Activated T-helper 1 cell treated with anti-CD3 and anti-CD28 coated beads, Interleukin-12 subunit alpha, Interleukin-12 subunit beta, Interleukin-2, Interleukin-4 antibody, amounts not matched to agents 30 ng/mL and 10 ng/mL and 1 ng/mL, durations not matched to agents 14 hours and 24 hours and 36 hours (primary cell): ENCODE measurements at regions not wholly inside any gene's neighbourhood (a gene's known extent, or its start where the extent isn't known, plus 50 kb on each side); places are given as distances from the start of the nearest gene placed in this dataset.
"Not testable (repeated sequence)": the region's sequence is repeated elsewhere in the genome, so short reads cannot be mapped to it uniquely, and the experiment has no call there.

Experiments
- DNase-seq: peaks from one replicate; pipeline ENCODE4 v3.0.0; 2021; ENCODE audit warnings: low spot score
- H3K27ac Mint-ChIP-seq: one replicate; pipeline ENCODE4 v1.8.0; 2021; ENCODE audit warnings: mild to moderate bottlenecking, mixed read lengths
- H3K27me3 Mint-ChIP-seq: one replicate; pipeline ENCODE4 v1.8.0; 2022; ENCODE audit warnings: mild to moderate bottlenecking, moderate library complexity, mixed read lengths; ENCODE audit not compliant: insufficient read depth
- H3K36me3 Mint-ChIP-seq: one replicate; pipeline ENCODE4 v1.8.0; 2021; ENCODE audit warnings: low read depth, mixed read lengths
- H3K4me1 Mint-ChIP-seq: one replicate; pipeline ENCODE4 v1.8.0; 2021; ENCODE audit warnings: low read depth, mixed read lengths
- H3K4me3 Mint-ChIP-seq: one replicate; pipeline ENCODE4 v1.8.0; 2021; ENCODE audit warnings: mild to moderate bottlenecking, moderate library complexity, mixed read lengths
- H3K9me3 Mint-ChIP-seq: one replicate; pipeline ENCODE4 v1.8.0; 2021; ENCODE audit warnings: mixed read lengths
- intact Hi-C: fragments of 100-400 bp; cut with micrococcal nuclease; formaldehyde crosslinking; loops from one replicate; pipeline ENCODE4 v1.15.1; 2024

DNA sequence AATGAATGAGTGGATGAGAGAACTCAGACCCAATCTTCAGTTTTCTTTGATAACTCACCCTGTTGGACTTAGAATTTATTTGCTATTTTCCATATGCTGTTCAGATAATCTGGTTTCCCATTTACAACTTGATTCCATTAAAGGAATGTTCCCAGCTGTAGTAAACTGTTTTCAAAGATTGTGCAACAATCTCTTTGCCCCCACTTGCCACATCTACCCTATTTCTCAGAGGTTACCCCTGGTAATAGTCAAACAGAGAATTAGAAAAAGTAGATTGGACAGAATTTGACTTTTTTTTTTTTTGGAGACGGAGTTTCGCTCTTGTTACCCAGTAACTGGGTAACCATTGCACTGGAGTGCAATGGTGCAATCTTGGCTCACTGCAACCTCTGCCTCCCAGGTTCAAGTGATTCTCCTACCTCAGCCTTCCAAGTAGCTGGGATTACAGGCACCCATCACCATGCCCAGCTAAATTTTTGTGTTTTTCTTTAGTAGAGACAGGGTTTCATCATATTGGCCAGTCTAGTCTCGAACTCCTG lies 93.4 kb upstream of the SIX2 start:
- H3K4me3 Mint-ChIP-seq = no peak overlapping the region
- no peaks in the 10 kb centered on the region for H3K36me3 Mint-ChIP-seq
- no peak overlapping the region for H3K27ac Mint-ChIP-seq
- H3K9me3 Mint-ChIP-seq = no peaks in the 10 kb centered on the region
- no peaks in the 10 kb centered on the region for H3K4me1 Mint-ChIP-seq
- DNase-seq = no peak
- peaks cover 18% of the 10 kb centered on the region for H3K27me3 Mint-ChIP-seq
- intact Hi-C loops = no loop called here

DNA sequence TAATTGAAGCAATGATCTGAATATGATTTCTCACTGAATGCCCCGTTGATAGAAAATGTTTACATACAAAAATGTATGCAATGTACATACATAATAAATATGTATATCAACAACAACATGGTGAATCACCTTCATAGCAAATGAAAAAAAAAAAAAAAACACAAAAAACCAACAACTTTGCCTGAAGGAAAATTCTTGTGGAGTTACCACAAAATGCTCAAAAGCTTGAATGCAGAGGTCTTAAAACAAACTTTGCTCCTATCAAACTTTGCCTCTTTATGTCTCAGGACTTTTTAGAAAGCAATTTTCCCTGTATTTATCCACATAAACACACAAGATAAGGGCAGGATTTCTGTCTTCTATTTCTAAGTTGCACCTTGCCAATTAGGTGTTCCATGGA lies 92.9 kb upstream of the SIX2 start:
- Mint-ChIP-seq H3K27ac (no peak overlapping the region), H3K4me1 (no peaks in the 10 kb centered on the region), H3K9me3 (no peaks in the 10 kb centered on the region), H3K4me3 (no peak overlapping the region), H3K36me3 (no peaks in the 10 kb centered on the region), H3K27me3 (peaks cover 18% of the 10 kb centered on the region)
- intact Hi-C loops = no loop called here
- no peak for DNase-seq

DNA sequence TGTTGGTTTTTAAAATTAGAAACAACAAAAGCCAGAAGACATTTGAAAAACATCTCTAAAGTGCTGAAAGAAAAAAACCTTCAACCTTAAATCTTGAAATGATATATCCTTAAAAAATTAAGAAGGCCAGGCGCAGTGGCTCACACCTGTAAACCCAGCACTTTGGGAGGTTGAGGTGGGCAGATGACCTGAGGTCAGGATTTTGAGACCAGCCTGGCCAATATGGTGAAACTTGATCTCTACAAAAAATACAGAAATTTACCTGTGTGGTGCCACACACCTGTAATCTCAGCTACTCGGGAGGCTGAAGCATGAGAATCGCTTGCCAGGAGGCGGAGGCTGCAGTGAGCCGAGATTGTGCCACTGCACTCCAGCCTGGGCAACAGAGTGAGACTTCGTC lies 87.7 kb upstream of the SIX2 start:
- Mint-ChIP-seq H3K4me1 (no peaks in the 10 kb centered on the region), H3K27ac (no peak overlapping the region), H3K9me3 (no peaks in the 10 kb centered on the region), H3K36me3 (no peaks in the 10 kb centered on the region), H3K27me3 (peaks cover 28% of the 10 kb centered on the region), H3K4me3 (no peak overlapping the region)
- intact Hi-C loops = no loop called here
- no peak for DNase-seq

DNA sequence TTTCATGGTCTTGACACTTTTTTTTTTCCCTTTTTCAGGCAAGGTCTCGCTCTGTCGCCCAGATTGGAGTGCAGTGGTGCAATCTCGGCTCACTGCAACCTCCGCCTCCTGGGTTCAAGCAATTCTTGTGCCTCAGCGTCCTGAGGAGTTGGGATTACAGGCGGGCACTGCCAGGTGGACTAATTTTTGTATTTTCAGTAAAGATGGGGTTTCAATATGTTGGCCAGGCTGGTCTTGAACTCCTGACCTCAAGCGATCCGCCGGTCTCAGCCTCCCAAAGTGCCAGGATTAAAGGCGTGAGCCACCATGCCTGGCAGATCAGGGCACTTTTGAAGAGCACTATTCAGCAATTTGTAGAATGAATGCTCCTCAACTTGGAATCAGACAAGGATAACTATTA lies 86.8 kb upstream of the SIX2 start:
- H3K4me1 Mint-ChIP-seq, DNase-seq, intact Hi-C loops, H3K27ac Mint-ChIP-seq, H3K9me3 Mint-ChIP-seq, H3K4me3 Mint-ChIP-seq, H3K36me3 Mint-ChIP-seq: not testable (repeated sequence)
- H3K27me3 Mint-ChIP-seq = peaks cover 28% of the 10 kb centered on the region

DNA sequence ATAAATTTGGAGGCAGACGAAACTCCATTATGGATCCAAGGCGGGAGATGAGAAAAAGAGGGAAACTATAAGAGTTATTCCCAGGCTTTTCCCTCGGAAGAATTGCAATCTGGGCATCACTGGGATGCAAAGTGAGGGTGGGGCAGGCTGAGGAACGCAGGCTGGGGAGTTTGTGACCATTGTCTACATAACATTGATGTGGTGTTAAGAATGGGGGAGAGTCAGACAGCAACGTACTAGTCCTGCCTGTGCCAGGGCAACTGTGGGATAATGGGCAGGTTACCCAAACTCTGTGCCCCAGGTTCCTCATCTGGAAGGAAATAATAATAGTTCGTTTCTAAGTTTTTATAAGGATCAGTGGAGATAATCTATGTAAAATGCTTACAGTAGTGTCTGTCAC lies 84.4 kb upstream of the SIX2 start:
- Mint-ChIP-seq H3K27me3 (peaks cover 18% of the 10 kb centered on the region), H3K4me1 (no peaks in the 10 kb centered on the region), H3K27ac (no peak overlapping the region), H3K4me3 (no peak overlapping the region), H3K9me3 (no peaks in the 10 kb centered on the region), H3K36me3 (no peaks in the 10 kb centered on the region)
- DNase-seq = no peak
- intact Hi-C loops = no loop called here

DNA sequence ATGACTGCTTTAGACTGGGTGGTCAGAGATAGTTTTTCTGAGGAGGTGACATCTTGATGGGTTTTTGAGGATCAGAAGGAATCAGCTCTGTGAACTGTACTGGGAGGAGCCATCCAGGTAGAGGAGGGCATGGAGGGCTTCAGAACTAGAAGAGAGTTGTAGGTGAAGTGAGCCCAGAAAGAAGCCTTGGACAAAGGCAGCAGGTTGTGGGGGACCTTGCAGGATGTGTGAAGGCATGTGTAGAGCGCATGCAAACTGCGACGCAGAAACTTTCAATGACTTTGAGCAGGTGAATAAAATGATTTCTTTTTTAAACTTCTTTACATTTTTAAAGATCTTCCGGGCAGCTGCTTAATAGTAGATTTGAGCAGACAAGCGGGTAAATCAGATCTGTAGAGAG lies 83.9 kb upstream of the SIX2 start:
- no peak overlapping the region for H3K4me3 Mint-ChIP-seq
- intact Hi-C loops = no loop called here

DNA sequence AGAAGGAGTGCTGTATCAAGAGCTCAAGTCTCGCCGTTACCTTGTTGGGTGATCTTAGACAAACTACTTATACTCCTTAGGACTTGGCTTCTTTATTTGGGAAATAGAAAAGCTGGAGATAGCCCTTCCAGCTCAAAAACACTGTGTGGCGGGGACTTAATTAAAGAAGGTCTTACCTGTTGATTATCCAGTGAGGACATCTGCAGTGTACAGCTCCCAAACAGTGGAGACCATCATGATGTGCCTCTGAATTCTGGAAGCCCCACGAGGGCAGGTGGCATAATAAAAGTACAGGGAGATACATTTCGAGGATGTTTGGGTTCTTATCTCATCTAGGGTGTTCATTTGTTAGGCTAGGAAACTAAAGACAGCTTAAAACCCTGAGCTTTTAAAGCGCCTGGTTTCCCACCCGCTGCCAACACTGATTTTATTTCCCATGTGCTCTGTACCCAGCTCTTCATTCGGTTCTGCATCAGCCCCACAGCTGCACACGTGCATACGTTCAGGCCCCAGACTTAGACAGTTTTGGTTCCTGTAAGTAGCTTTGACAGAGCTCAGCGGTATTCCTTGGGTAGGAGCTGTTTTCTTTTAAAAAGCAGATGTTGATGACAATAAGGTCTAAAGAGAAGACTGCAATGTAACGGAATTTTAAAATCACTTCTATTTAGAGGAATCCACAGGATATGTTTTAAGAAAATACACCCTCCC lies 80.5 kb upstream of the SIX2 start:
- no peaks in the 10 kb centered on the region for H3K36me3 Mint-ChIP-seq
- no peak for DNase-seq
- H3K9me3 Mint-ChIP-seq = no peaks in the 10 kb centered on the region
- H3K4me1 Mint-ChIP-seq = no peaks in the 10 kb centered on the region
- intact Hi-C loops = no loop called here
- no peak overlapping the region for H3K27ac Mint-ChIP-seq
- H3K4me3 Mint-ChIP-seq = no peak overlapping the region
- H3K27me3 Mint-ChIP-seq = peaks cover 9% of the 10 kb centered on the region

More for the DNA sequence above, 83.9 kb upstream of the SIX2 start:
- Mint-ChIP-seq H3K27me3 (peaks cover 17% of the 10 kb centered on the region), H3K4me1 (no peaks in the 10 kb centered on the region), H3K9me3 (no peaks in the 10 kb centered on the region), H3K36me3 (no peaks in the 10 kb centered on the region), H3K27ac (no peak overlapping the region)
- no peak for DNase-seq

DNA sequence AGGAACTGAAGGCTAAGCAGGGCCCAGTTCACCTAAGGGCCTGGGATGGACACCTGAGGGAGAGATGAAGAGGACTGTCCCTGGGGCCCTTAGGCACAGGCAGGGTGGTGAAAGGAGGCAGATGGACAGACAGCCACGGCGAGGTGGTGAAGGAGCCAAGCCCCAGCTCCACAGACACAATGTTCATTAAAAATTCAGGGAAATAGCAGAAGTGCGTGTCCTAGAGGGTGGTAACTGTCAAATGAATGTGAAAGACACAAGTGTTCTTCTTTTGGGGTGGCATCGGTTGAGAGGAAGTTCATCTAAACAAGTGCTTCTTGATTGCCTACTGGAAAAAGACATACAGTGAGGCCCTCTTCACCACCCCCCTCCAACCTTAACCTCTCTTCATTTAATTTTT lies 76.2 kb upstream of the SIX2 start:
- intact Hi-C loops = no loop called here
- Mint-ChIP-seq H3K4me3 (no peak overlapping the region), H3K27ac (no peak overlapping the region), H3K4me1 (no peaks in the 10 kb centered on the region), H3K27me3 (peaks cover 2% of the 10 kb centered on the region), H3K36me3 (no peaks in the 10 kb centered on the region), H3K9me3 (no peaks in the 10 kb centered on the region)
- no peak for DNase-seq

DNA sequence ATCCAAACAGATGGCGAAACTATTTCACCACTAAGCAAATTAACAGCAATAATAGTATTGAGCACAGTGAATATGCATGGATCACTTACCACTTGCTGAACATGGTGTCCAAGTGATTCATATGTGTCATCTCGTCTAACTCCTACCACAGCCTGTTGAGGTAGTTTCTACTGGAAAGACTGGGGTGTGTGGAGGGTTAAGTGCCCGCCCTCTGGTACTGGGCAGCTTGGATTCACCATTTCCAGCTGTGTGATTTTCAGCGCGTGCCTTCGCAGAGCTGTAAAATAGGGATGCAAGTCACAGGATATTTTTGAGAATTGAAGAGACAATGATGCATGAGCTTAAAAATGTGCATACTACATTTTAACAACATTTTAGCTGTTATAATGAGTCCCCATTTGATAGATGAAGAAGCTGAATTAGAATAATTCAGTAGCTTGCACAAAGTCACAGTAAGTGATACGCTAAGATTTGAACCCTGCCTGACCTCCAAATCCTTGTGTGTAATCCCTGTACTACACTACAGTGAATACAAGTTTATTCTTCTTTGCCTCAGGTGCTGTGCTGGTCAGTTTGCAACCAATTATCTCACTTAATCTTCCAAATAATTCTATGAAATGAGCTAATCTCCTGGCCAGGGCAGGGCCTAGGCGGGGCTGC lies 75.2 kb upstream of the SIX2 start:
- H3K27me3 Mint-ChIP-seq = peaks cover 2% of the 10 kb centered on the region
- DNase-seq = no peak
- no peaks in the 10 kb centered on the region for H3K4me1 Mint-ChIP-seq
- no peak overlapping the region for H3K27ac Mint-ChIP-seq
- H3K9me3 Mint-ChIP-seq = no peaks in the 10 kb centered on the region
- no peak overlapping the region for H3K4me3 Mint-ChIP-seq
- H3K36me3 Mint-ChIP-seq = no peaks in the 10 kb centered on the region
- intact Hi-C loops = no loop called here

DNA sequence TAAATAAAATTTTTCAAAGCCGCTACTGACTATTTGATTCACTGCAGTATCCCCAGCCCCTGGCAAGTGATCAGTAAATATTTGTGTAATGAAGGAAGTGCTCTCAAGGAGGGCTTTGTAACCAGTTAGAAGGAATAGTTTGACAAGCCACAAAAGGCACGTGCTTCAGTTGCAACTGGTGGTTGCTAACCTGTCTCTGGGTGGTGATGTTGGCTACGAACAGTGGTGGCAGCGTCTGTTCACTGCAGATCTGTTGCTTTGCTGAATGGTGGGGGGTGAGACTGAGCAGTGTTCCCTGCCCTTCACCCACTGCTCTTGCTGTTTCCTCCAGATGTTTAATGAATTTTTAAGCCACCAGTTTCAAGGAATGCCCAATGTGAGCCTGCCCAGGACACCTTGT lies 73.9 kb upstream of the SIX2 start:
- H3K9me3 Mint-ChIP-seq = no peaks in the 10 kb centered on the region
- no peak overlapping the region for H3K4me3 Mint-ChIP-seq
- intact Hi-C loops = no loop called here
- no peaks in the 10 kb centered on the region for H3K27me3 Mint-ChIP-seq
- no peaks in the 10 kb centered on the region for H3K4me1 Mint-ChIP-seq
- no peaks in the 10 kb centered on the region for H3K36me3 Mint-ChIP-seq
- H3K27ac Mint-ChIP-seq = no peak overlapping the region
- no peak for DNase-seq

DNA sequence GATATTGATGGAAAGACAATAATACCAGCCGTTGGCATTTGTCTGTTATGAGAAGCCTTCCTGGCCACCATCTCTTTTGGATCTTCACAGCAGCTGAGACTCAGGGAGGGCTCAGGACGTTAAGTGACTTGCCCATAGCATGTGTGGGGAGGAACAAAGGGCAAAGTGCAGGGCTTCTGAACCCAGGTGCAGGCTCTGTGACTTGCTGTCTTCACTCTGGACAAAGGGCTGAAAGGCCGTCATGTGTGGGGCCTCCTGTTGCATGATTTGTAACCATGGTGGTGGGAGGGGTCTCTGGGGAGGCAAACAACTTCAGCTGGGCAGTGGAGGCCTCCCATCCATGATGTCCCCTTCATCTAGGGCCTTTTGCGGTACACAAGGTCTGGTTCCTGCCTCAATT lies 65.5 kb upstream of the SIX2 start:
- H3K4me1 Mint-ChIP-seq = no peaks in the 10 kb centered on the region
- no peaks in the 10 kb centered on the region for H3K36me3 Mint-ChIP-seq
- H3K9me3 Mint-ChIP-seq = no peaks in the 10 kb centered on the region
- no peak overlapping the region for H3K4me3 Mint-ChIP-seq
- H3K27me3 Mint-ChIP-seq = no peaks in the 10 kb centered on the region
- H3K27ac Mint-ChIP-seq = no peak overlapping the region
- DNase-seq = no peak
- intact Hi-C loops = no loop called here

DNA sequence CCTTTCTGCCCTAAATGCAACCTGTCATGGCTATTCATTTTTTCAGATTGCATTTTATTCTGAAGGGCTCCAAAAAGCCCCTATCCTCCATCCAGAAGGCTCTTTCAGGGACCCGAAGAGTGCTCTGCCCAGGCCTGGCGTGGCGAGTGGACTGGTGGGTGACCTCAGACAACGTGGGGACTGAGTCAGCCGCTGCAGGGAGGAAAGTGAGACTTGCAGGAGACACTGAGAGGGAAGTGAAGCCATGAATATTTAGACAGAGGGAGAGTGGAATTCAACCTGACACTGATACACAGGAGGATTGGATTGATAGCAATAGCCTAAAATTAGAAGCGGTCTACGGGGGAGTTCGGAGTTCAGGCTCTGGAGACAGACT lies 63.6 kb upstream of the SIX2 start:
- no peaks in the 10 kb centered on the region for H3K9me3 Mint-ChIP-seq
- H3K27me3 Mint-ChIP-seq = peaks cover 2% of the 10 kb centered on the region
- H3K36me3 Mint-ChIP-seq = no peaks in the 10 kb centered on the region
- H3K4me3 Mint-ChIP-seq = no peak overlapping the region
- no peaks in the 10 kb centered on the region for H3K4me1 Mint-ChIP-seq
- no peak overlapping the region for H3K27ac Mint-ChIP-seq
- DNase-seq = no peak
- intact Hi-C loops = no loop called here

DNA sequence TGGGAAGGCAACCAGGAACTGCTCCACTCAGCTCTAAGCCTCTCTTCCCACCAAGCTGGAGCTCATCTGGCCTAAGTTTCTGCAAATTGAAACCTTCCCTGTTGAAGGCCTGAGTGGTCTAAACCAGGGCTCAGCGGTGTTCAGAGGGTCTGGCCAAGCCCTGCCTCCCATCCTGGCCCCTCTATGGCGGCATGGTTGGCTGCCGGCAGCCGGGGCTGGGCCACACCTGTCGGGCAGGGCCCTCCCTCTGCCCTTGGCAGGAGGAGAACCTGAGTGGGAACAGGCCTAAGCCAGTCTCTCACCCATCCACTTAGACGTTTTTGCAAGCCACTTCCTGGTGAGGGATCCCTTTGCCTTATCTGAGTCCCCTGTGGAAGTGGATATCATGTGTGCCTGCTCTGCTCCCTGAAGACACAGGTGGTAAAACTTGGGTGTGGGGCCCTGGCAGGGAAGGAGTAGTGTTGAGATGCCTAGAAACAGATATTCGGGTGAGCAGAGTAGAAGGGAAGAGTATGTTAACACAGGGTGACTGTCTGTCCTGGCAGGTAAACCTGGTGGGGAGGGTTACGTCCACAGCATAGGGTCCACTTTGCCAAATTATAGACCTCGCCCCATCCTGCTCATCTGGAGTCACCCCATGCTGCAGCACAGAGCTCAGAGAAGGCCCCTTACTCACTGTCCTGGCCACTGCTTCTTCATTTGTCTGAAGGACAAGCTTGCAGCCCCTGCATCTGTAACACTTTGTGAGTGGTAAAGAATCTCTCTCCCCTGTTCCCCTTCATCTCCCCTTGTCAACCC lies 63.0 kb upstream of the SIX2 start:
- Mint-ChIP-seq H3K4me3 (no peak overlapping the region), H3K4me1 (no peaks in the 10 kb centered on the region), H3K9me3 (no peaks in the 10 kb centered on the region), H3K27ac (no peak overlapping the region), H3K36me3 (no peaks in the 10 kb centered on the region), H3K27me3 (peaks cover 4% of the 10 kb centered on the region)
- intact Hi-C loops = no loop called here
- DNase-seq = no peak
